A673 (cell line): ENCODE measurements at regions not wholly inside any gene's neighbourhood (a gene's known extent, or its start where the extent isn't known, plus 50 kb on each side); places are given as distances from the start of the nearest gene placed in this dataset.

ENCODE experiments used
- BruUV-seq: library from RNA; stranded (reverse); fragments of 400-500 nt; replicated peaks from 2 replicates; lab custom pipeline; 2021; lab: Mats Ljungman, UMichigan
- CTCF ChIA-PET: fragments of 300-600 bp; sonication (Branson Sonifier 250); formaldehyde crosslinking; loops from one replicate; lab custom pipeline; 2022; ENCODE audit warnings: antibody characterized with exemption; lab: Charles Lee
- POLR2A ChIA-PET: fragments of 300-600 bp; sonication (Branson Sonifier 250); formaldehyde crosslinking; loops from one replicate; lab custom pipeline; 2022; ENCODE audit warnings: antibody characterized with exemption; ENCODE audit not compliant: low non-redundant PET; lab: Charles Lee
- DNase-seq: peaks from one replicate; pipeline ENCODE4 v3.0.0-alpha.2; 2015; ENCODE audit warnings: low spot score
- H3K27ac ChIP-seq: fragments of 200-600 bp; sonication (generic); 2 replicates; pipeline ENCODE4 v1.5.1; 2016; ENCODE audit warnings: mixed run types, low read depth, mild to moderate bottlenecking, mixed read lengths, antibody characterized with exemption, low read length; ENCODE audit not compliant: poor library complexity, severe bottlenecking
- H3K27me3 ChIP-seq: fragments of 200-600 bp; sonication (generic); replicated peaks from 2 replicates; pipeline ENCODE4 v1.6.1; 2017; ENCODE audit warnings: mixed run types, low read depth, mild to moderate bottlenecking, mixed read lengths, antibody characterized with exemption, low read length; ENCODE audit not compliant: insufficient read depth, poor library complexity
- H3K36me3 ChIP-seq: fragments of 200-600 bp; sonication (generic); 2 replicates; pipeline ENCODE4 v1.6.1; 2016; ENCODE audit warnings: mixed run types, mild to moderate bottlenecking, mixed read lengths, antibody characterized with exemption, low read length; ENCODE audit not compliant: insufficient read depth, poor library complexity, severe bottlenecking
- H3K4me1 ChIP-seq: fragments of 200-600 bp; sonication (generic); 2 replicates; pipeline ENCODE4 v1.6.1; 2017; ENCODE audit warnings: mixed run types, mild to moderate bottlenecking, mixed read lengths, antibody characterized with exemption, low read length; ENCODE audit not compliant: insufficient read depth, poor library complexity, severe bottlenecking
- H3K4me3 ChIP-seq: fragments of 200-600 bp; sonication (generic); 2 replicates; pipeline ENCODE4 v1.5.1; 2016; ENCODE audit warnings: low read depth, mixed run types, mild to moderate bottlenecking, mixed read lengths, low read length; ENCODE audit not compliant: poor library complexity, severe bottlenecking
- H3K9me3 ChIP-seq: fragments of 200-600 bp; sonication (generic); 2 replicates; pipeline ENCODE4 v1.6.1; 2016; ENCODE audit warnings: mixed run types, low read depth, mild to moderate bottlenecking, mixed read lengths, antibody characterized with exemption, low read length; ENCODE audit not compliant: poor library complexity, severe bottlenecking
- EZH2 ChIP-seq: fragments of 200-600 bp; sonication (generic); IDR thresholded peaks from 2 replicates; pipeline ENCODE4 v1.6.1; 2017; ENCODE audit warnings: borderline replicate concordance, low read depth, mild to moderate bottlenecking, mixed read lengths, antibody characterized with exemption, low read length; ENCODE audit not compliant: poor library complexity, severe bottlenecking
- intact Hi-C: fragments of 100-400 bp; cut with micrococcal nuclease; formaldehyde crosslinking; loops from one replicate; pipeline ENCODE4 v1.10.0; 2022; ENCODE audit not compliant: unreplicated experiment
- TF ChIP-seq, protein P1 (sequence below): fragments of 300-800, 200-600 bp; sonication (generic); conservative IDR thresholded peaks from 2 replicates; pipeline ENCODE4 v1.5.1; 2017; ENCODE audit warnings: low read depth, mild to moderate bottlenecking, antibody characterized with exemption, low read length, moderate library complexity, mixed read lengths

DNA sequence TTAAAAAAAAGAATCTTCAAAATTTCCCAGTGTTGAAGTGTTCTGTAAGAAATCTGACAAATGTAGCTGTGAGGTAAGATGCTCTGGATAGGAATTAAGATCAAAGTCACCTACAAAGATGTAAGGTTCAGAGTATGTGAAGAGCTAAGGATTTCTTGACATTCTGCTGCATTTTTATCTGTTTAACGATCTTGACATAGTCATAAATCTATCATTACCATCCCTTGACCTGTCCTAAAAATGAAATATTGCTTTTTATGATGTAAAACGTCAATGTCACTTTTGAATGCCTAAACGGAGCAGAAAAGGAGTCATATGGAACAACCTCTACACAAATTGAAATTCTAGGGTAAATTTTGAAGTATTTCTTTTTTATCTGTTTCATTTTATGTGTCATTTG is 939.3 kb downstream of the CDH18 start:
- ChIA-PET POLR2A (no interaction called here), CTCF (no interaction called here)
- no peak for DNase-seq
- no peaks in the 10 kb centered on the region for H3K9me3 ChIP-seq
- no TSS peak for BruUV-seq
- H3K36me3 ChIP-seq, result no peaks in the 10 kb centered on the region
- H3K27ac ChIP-seq, result no peak overlapping the region
- H3K4me1 ChIP-seq, result no peaks in the 10 kb centered on the region
- TF ChIP-seq, protein P1, sequence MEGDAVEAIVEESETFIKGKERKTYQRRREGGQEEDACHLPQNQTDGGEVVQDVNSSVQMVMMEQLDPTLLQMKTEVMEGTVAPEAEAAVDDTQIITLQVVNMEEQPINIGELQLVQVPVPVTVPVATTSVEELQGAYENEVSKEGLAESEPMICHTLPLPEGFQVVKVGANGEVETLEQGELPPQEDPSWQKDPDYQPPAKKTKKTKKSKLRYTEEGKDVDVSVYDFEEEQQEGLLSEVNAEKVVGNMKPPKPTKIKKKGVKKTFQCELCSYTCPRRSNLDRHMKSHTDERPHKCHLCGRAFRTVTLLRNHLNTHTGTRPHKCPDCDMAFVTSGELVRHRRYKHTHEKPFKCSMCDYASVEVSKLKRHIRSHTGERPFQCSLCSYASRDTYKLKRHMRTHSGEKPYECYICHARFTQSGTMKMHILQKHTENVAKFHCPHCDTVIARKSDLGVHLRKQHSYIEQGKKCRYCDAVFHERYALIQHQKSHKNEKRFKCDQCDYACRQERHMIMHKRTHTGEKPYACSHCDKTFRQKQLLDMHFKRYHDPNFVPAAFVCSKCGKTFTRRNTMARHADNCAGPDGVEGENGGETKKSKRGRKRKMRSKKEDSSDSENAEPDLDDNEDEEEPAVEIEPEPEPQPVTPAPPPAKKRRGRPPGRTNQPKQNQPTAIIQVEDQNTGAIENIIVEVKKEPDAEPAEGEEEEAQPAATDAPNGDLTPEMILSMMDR, result no peak
- no peak for TF ChIP-seq EZH2
- intact Hi-C loops, result no loop called here
- no peak overlapping the region for H3K4me3 ChIP-seq
- no peaks in the 10 kb centered on the region for H3K27me3 ChIP-seq

DNA sequence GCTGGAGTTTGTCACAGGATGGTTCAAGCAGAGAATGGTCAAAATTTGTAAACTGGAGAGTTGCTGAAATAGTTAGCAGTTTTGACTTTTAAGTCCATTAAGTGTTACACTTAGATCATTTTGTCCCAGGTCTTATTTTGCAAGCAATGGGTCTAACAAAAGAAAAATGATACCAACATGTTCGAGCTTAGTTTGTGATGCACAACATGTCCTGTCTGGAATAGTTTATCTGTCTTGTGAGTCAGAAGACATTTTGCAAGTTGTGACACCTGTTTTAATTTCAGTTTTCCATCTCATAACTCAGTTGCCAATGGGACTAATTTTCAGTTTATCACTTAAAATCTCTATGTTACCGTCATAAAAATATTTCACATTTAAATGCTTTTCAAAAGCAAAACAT is 929.8 kb downstream of the CDH18 start:
- Histone ChIP-seq H3K27ac (no peak overlapping the region), H3K4me3 (no peak overlapping the region), H3K4me1 (no peaks in the 10 kb centered on the region), H3K9me3 (peaks cover 8% of the 10 kb centered on the region), H3K27me3 (no peaks in the 10 kb centered on the region), H3K36me3 (no peaks in the 10 kb centered on the region)
- intact Hi-C loops, result no loop called here
- ChIA-PET POLR2A (no interaction called here), CTCF (no interaction called here)
- no peak for DNase-seq
- TF ChIP-seq, protein P1, result no peak
- TF ChIP-seq EZH2, result no peak
- BruUV-seq, result no TSS peak

DNA sequence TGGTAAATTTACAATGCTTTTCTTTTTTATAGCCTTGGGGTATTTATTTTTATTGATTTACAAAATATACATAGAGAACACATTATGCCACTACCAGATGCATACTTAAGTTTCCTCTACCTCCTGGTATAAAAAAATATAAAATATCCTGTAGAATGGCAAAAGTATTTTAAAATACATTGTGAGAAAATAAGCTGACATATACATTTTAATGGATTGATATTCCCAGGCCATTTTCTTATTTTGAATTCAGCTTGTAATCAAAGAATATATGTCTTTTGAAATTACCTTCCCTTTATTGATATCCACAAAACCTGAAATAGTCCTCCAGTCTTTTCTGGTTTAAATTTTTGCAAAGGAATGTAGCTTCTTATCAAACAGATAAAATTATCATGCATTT is 923.9 kb downstream of the CDH18 start:
- CTCF ChIA-PET, result no interaction called here
- H3K4me3 ChIP-seq, result no peak overlapping the region
- H3K27me3 ChIP-seq, result no peaks in the 10 kb centered on the region
- no peak for TF ChIP-seq EZH2
- TF ChIP-seq, protein P1, result no peak
- POLR2A ChIA-PET, result no interaction called here
- BruUV-seq, result no TSS peak
- intact Hi-C loops, result no loop called here
- no peak for DNase-seq
- no peak overlapping the region for H3K27ac ChIP-seq
- H3K9me3 ChIP-seq, result peaks cover 8% of the 10 kb centered on the region
- no peaks in the 10 kb centered on the region for H3K36me3 ChIP-seq
- H3K4me1 ChIP-seq, result no peaks in the 10 kb centered on the region
